Parathyroid adenoma (tissue), 2 donors: ENCODE measurements at regions not wholly inside any gene's neighbourhood (a gene's known extent, or its start where the extent isn't known, plus 50 kb on each side); places are given as distances from the start of the nearest gene placed in this dataset.
"Not testable (repeated sequence)": the region's sequence is repeated elsewhere in the genome, so short reads cannot be mapped to it uniquely, and the experiment has no call there.

Source experiments
- H2AFZ ChIP-seq: fragments of 300-600 bp; sonication (generic); one replicate; pipeline ENCODE4 v1.7.0; 2017; ENCODE audit warnings: antibody characterized with exemption, mild to moderate bottlenecking
- H3K27ac ChIP-seq: fragments of 300-600 bp; sonication (generic); one replicate; pipeline ENCODE4 v1.7.0; 2017
- H3K27me3 ChIP-seq: fragments of 300-600 bp; sonication (generic); one replicate; pipeline ENCODE4 v1.7.0; 2017; ENCODE audit warnings: low read length; ENCODE audit not compliant: control insufficient read depth, insufficient read depth
- H3K36me3 ChIP-seq: fragments of 300-600 bp; sonication (generic); one replicate; pipeline ENCODE4 v1.7.0; 2017; ENCODE audit warnings: low read length; ENCODE audit not compliant: control insufficient read depth, insufficient read depth
- H3K4me1 ChIP-seq: fragments of 300-600 bp; sonication (generic); one replicate; pipeline ENCODE4 v1.7.0; 2017; ENCODE audit warnings: control low read depth
- H3K4me2 ChIP-seq: fragments of 300-600 bp; sonication (generic); one replicate; pipeline ENCODE4 v1.7.0; 2017; ENCODE audit warnings: low read length
- H3K4me3 ChIP-seq: fragments of 300-600 bp; sonication (generic); one replicate; pipeline ENCODE4 v1.7.0; 2017; ENCODE audit warnings: low read depth, low read length
- H3K79me2 ChIP-seq: fragments of 300-600 bp; sonication (generic); one replicate; pipeline ENCODE4 v1.7.0; 2017; ENCODE audit warnings: control low read depth
- H3K9ac ChIP-seq: fragments of 300-600 bp; sonication (generic); one replicate; pipeline ENCODE4 v1.7.0; 2017; ENCODE audit warnings: mild to moderate bottlenecking
- H3K9me3 ChIP-seq: fragments of 300-600 bp; sonication (generic); one replicate; pipeline ENCODE4 v1.7.0; 2017; ENCODE audit warnings: low read length; ENCODE audit not compliant: control insufficient read depth
- TF ChIP-seq, protein P1 (sequence below): fragments of 300-600 bp; sonication (generic); IDR thresholded peaks from one replicate; pipeline ENCODE4 v1.7.0; 2017; ENCODE audit warnings: antibody characterized with exemption, mild to moderate bottlenecking
- donor health status: primary hyperparathyroidism.

DNA sequence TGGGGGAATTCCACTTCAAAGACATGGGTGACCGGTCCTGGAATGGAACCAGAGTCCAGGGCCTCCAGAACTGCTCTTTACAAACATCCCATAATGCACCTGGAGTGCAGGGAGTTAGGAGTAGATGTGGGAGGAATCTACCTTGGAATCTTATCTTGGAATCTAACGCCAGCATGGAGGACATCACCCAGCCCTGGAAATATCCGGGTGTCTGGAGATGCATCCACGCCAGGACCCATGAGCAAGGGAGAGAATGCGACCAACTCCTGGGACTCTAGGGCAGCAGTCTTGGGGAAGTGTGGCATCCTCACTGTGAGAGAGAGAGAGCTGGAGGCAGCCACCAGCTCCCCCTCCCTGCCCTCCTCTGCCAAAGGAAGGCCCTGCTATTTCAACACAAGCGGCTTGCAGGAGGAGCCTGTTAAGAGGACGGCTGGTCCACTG lies 211.8 kb downstream of the UQCRFS1 start:
- no peaks in the 10 kb centered on the region for H3K79me2 ChIP-seq
- H3K9me3 ChIP-seq = no peaks in the 10 kb centered on the region
- H2AFZ ChIP-seq = peak overlapping the region; percentile 25
- H3K27me3 ChIP-seq = no peaks in the 10 kb centered on the region
- no peak overlapping the region for H3K9ac ChIP-seq
- TF ChIP-seq, protein P1, sequence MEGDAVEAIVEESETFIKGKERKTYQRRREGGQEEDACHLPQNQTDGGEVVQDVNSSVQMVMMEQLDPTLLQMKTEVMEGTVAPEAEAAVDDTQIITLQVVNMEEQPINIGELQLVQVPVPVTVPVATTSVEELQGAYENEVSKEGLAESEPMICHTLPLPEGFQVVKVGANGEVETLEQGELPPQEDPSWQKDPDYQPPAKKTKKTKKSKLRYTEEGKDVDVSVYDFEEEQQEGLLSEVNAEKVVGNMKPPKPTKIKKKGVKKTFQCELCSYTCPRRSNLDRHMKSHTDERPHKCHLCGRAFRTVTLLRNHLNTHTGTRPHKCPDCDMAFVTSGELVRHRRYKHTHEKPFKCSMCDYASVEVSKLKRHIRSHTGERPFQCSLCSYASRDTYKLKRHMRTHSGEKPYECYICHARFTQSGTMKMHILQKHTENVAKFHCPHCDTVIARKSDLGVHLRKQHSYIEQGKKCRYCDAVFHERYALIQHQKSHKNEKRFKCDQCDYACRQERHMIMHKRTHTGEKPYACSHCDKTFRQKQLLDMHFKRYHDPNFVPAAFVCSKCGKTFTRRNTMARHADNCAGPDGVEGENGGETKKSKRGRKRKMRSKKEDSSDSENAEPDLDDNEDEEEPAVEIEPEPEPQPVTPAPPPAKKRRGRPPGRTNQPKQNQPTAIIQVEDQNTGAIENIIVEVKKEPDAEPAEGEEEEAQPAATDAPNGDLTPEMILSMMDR = no peak
- H3K36me3 ChIP-seq = no peaks in the 10 kb centered on the region
- peaks cover 31% of the 10 kb centered on the region for H3K4me1 ChIP-seq
- no peak overlapping the region for H3K4me3 ChIP-seq
- H3K27ac ChIP-seq = peak overlapping the region; percentile 82
- H3K4me2 ChIP-seq = no peak overlapping the region

- Histone ChIP-seq H3K9me3 (no peaks in the 10 kb centered on the region), H3K4me3 (no peak overlapping the region), H3K79me2 (no peaks in the 10 kb centered on the region), H3K4me2 (no peak overlapping the region), H3K9ac (no peak overlapping the region), H3K27ac (peak overlapping the region; percentile 58), H3K4me1 (peaks cover 31% of the 10 kb centered on the region), H3K36me3 (no peaks in the 10 kb centered on the region), H2AFZ (peak overlapping the region; percentile 55), H3K27me3 (no peaks in the 10 kb centered on the region)
- TF ChIP-seq, protein P1 = no peak
Observed at GRCh38 chr19:28999724-29000433, 213.1 kb downstream of the UQCRFS1 start.

DNA sequence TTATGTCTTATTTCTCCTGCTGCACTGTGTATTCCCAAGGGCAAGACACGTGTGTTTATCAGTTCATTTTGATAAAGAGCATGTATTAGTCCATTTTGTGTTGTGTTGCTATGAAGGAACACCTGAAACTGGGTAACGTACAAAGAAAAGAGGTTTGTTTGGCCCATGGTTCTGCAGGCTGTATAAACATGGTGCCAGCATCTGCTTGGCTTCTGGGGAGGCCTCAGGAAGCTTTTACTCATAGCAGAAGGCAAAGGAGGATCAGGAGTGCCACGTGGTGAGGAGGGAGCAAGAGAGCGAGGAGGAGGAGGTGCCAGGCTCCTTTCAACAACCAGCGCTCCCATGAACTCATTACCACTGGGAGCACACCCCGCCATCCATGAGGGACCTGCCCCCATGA lies 214.0 kb downstream of the UQCRFS1 start:
- TF ChIP-seq, protein P1 = no peak
- Histone ChIP-seq H3K27ac (peak overlapping the region; percentile 58), H2AFZ (no peak overlapping the region), H3K79me2 (no peaks in the 10 kb centered on the region), H3K4me3 (no peak overlapping the region), H3K4me2 (no peak overlapping the region), H3K27me3 (no peaks in the 10 kb centered on the region), H3K4me1 (peaks cover 27% of the 10 kb centered on the region), H3K9me3 (no peaks in the 10 kb centered on the region), H3K9ac (no peak overlapping the region), H3K36me3 (no peaks in the 10 kb centered on the region)

- H3K4me3 ChIP-seq, H3K36me3 ChIP-seq, H3K9me3 ChIP-seq, H3K27ac ChIP-seq, H3K79me2 ChIP-seq, H3K4me2 ChIP-seq, H3K9ac ChIP-seq, H3K27me3 ChIP-seq, H2AFZ ChIP-seq: not testable (repeated sequence)
- peaks cover 25% of the 10 kb centered on the region for H3K4me1 ChIP-seq
Observed at GRCh38 chr19:28997866-28998265, 215.1 kb downstream of the UQCRFS1 start.

GRCh38 chr19:28990522-28990921 lies 222.4 kb downstream of the UQCRFS1 start:
- H3K79me2 ChIP-seq = no peaks in the 10 kb centered on the region
- H3K9me3 ChIP-seq = no peaks in the 10 kb centered on the region
- peaks cover 19% of the 10 kb centered on the region for H3K4me1 ChIP-seq
- H3K9ac ChIP-seq = no peak overlapping the region
- peak overlapping the region; percentile 72 for H2AFZ ChIP-seq
- no peak overlapping the region for H3K4me3 ChIP-seq
- H3K27me3 ChIP-seq = no peaks in the 10 kb centered on the region
- H3K36me3 ChIP-seq = no peaks in the 10 kb centered on the region
- no peak overlapping the region for H3K4me2 ChIP-seq
- H3K27ac ChIP-seq = peak overlapping the region; percentile 33
- TF ChIP-seq, protein P1 = no peak
